HL-60 (cell line): ENCODE measurements at regions not wholly inside any gene's neighbourhood (a gene's known extent, or its start where the extent isn't known, plus 50 kb on each side); places are given as distances from the start of the nearest gene placed in this dataset.

Experiments
- POLR2AphosphoS5 ChIP-seq: IDR thresholded peaks from 2 replicates; pipeline ENCODE4 v1.6.1; 2012; ENCODE audit warnings: low read depth
- TF ChIP-seq, protein P1 (sequence below): IDR thresholded peaks from one replicate; pipeline ENCODE4 v1.5.1; 2011; ENCODE audit warnings: low read length, control low read depth, inconsistent platforms; ENCODE audit not compliant: insufficient read depth

DNA sequence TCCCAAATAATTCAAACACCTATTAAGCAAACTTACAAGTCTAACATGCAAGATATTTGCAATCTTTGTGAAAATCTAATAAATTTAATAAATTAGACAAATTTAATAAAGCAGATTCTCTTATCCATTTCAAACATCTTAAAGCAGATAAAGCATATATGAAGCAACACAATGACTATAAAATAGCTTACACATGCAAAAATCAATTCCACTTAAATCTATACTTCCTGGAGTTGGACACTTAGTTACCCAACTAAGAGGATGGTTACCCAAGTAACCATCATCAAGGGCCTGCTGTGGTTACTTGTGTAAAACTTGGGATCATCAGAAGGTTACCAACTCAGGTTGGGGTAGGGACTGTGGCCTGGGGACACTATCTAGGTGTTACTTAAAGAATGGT lies 206.8 kb downstream of the CD47 start:
- TF ChIP-seq, protein P1, sequence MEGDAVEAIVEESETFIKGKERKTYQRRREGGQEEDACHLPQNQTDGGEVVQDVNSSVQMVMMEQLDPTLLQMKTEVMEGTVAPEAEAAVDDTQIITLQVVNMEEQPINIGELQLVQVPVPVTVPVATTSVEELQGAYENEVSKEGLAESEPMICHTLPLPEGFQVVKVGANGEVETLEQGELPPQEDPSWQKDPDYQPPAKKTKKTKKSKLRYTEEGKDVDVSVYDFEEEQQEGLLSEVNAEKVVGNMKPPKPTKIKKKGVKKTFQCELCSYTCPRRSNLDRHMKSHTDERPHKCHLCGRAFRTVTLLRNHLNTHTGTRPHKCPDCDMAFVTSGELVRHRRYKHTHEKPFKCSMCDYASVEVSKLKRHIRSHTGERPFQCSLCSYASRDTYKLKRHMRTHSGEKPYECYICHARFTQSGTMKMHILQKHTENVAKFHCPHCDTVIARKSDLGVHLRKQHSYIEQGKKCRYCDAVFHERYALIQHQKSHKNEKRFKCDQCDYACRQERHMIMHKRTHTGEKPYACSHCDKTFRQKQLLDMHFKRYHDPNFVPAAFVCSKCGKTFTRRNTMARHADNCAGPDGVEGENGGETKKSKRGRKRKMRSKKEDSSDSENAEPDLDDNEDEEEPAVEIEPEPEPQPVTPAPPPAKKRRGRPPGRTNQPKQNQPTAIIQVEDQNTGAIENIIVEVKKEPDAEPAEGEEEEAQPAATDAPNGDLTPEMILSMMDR: no peak
- TF ChIP-seq POLR2AphosphoS5: no peak
